GM19463 (cell line): ENCODE measurements at regions not wholly inside any gene's neighbourhood (a gene's known extent, or its start where the extent isn't known, plus 50 kb on each side); places are given as distances from the start of the nearest gene placed in this dataset.
"Not testable (repeated sequence)": the region's sequence is repeated elsewhere in the genome, so short reads cannot be mapped to it uniquely, and the experiment has no call there.

Experiments used
- ATAC-seq: cut with Tn5 transposase; IDR thresholded peaks from one replicate; pipeline ENCODE4 v1.9.1; 2021; ENCODE audit warnings: mild to moderate bottlenecking, moderate library complexity; ENCODE audit not compliant: unreplicated experiment

DNA sequence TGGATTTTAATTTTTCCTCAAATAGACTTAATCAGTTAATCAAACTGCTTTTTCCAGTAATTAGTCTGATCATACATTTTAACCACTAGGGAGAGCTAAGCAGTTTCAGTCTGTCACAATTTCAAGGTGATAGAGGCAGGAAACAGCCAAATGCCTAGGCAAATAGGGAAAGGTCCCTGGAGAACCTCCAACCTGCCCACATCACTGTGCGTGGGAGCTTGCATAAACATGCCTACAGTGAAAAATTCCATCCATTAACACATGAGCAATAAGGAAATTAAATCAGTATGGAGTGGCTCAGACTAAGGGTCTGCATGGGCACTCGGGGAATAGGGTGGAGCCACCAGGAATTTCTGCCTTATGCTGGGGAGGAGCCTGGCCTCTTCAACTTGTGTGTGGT, 74.6 kb downstream of the AASDHPPT start:
- no peak for ATAC-seq

DNA sequence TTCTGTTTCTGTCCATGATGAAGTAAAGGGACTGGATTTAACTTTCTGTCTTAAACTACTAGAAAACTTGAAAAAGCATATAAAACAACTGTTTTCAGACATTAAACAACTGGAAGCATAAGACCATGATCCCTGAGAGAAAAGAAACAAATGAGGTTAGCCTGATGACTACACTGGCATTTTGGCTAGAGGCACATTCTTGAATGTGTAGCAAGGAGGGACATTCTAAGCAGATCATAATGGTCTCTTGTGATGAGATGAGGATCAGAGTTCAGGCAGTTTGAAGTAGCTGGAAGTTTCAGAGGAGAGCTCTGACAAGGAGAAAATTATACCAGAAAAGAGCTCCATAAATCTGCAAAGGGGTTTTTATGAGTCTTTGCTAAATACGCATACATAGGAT, 75.4 kb downstream of the AASDHPPT start:
- no peak for ATAC-seq

DNA sequence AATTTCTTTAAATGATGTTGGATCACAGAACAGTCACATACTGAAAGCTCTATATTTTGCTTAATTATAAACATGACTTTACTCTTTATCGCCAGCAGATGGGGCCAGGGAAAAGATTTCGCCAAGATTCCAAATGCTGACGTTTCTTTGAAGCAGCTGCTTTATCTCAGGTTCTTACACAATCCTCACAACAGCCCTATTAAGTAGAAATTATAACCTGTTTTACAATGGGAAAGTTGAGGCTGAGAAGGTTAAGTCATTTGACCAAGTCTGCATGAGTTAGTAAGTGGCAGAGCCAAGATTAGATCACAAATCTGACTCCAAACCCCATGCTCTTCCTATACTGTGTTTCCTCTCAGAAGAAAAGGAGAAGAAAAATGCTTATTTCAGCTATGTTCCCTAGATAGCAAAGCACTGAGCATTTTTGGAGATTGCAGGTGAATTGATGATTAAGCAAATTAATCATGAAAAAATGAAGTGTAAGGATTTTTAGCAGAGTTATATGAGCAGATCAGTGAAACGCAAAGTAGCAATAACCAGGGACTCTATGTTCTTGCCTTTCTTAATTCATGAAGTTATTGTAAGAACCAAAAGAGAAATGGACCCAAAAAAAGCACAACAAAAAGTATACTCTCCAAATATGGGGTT, 79.0 kb downstream of the AASDHPPT start:
- no peak for ATAC-seq

DNA sequence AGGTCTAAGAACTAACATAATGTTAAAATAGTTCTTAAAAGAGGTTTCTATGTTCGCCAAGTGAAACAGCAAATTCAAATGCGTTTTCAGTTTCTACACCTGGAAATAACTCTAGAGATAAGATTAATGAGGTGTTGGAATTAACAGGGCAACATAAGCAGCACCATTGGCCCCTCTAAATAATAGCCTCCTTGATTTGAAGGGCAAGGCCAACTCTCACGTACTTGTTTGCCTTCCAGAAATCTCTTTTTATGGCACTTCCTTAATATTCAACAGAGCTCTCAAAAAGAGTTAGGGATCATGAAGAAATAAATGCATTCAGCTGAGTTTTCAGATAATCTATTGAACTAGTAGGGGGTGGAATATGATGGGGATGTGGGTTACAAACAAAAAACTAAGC, 80.9 kb downstream of the AASDHPPT start:
- no peak for ATAC-seq

DNA sequence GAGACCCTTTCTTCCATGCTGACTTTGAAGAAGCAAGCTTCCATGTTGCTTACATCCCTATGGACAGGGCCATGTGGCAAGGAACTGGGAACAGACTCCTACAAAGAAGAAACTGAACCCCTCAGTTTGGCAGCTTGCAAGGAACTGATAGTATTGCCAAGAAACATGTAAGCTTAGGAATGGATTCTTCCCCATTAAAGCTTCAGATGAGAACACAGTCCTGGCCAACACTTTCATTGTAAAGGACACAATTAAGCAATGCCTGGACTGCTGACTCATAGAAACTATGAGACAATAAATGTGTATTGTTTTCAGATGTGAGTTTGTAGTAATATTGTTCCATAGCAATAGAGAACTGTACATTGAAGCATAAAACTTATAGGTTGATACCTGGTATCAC, 82.4 kb downstream of the AASDHPPT start:
- no peak for ATAC-seq

DNA sequence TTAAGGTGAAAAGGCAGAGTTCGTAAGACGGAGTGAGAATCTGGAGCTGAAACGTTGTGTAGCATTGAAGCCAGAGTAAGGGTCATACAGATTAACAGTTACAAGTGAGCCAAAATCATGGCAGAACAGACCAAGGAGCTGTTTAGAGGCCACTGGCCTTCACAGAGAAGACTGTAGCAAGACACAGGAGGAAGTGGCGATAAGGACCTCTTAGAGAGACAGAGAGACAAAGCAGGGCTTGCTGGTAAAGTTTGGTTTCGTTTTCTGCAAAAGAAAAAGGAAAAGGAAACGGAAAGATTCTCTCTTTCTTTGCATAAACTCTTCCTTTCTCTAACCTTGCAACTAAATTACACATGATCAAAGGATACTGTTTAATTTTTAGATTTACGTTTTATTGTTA, 83.0 kb downstream of the AASDHPPT start:
- no peak for ATAC-seq

DNA sequence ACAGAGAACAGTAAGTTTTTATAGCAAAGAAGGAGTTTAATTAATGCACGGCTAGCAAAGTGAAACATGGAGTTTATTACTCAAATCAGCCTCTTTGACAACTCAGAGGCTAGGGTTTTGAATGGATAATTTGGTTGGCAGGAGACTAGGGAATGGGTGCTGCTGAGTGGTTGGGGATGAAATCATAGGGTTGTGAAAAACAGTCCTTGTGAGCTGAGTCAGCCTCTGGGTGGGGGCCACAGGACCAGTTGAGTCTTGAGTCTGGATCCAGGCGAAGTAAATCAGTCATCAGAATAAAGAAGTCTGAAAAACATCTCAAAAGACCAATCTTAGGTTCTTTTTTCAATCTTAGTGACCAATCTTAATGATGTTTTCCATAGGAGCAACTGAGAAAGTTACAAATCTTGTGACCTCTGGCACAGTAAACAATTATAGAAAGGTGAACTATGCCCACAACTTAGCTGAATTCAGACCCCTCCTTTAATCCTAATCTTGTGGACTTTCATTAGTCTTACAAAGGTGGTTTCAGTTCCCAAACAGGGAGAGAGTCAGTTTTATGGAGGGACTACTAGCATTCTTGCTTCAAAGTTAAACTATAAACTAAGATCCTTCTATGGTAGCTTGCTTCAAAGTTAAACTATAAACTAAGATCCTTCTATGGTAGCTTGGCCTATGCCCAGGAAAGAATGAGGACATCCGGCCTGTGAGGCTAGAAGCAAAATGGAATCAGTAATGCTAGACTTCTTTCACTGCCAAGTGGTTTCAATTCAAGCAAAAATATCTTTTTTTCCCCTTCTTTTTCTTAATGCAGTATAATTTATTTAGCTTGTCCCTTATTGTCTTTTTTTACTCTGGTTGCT, 84.5 kb downstream of the AASDHPPT start:
- ATAC-seq, result peak; percentile 38

DNA sequence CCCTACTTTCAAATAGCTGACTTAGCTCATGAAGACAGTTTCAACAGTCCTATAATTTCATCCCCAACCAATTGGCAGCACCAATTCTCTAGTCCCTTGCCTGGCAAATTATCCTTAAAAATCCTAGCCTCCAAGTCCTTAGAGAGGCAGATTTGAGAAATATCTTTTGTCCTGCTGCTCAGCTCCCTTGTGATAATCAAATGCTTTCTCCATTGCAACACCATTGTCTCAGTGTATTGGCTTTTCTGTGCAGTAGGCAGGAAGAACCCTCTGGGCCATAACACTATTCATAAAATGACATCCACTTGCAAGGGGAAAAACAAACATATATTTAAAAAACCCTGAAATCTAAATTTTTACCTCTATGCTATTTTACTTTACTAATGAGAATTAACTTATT, 89.6 kb downstream of the AASDHPPT start:
- no peak for ATAC-seq

DNA sequence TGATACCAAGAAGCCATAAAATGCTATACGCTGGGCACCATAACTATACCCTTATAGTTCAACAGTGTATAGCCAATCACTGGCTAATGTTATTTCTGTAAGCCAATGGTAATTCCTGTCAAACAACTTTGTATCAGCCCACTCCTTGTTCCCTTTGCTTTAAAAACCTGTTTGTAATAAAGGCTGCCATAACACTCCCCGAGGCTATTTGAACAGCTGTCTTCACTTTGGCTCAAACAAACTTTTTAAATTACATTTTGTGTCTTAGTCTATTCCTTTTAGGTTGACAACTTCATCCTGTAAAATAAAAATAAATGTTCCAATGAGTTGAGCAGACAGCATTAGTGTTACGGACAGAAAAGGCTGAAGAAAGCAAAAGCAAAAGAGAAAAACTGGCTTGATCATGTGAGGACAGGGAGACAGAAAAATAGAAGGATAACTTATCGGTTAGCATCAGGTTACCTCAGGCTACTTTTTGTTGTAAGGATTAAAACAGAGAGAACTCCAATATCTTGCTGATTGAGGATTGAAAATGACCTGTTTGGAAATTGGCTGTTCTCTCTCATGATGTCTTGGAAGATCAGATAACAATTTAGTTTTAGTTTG, 95.0 kb downstream of the AASDHPPT start:
- ATAC-seq, result no peak

DNA sequence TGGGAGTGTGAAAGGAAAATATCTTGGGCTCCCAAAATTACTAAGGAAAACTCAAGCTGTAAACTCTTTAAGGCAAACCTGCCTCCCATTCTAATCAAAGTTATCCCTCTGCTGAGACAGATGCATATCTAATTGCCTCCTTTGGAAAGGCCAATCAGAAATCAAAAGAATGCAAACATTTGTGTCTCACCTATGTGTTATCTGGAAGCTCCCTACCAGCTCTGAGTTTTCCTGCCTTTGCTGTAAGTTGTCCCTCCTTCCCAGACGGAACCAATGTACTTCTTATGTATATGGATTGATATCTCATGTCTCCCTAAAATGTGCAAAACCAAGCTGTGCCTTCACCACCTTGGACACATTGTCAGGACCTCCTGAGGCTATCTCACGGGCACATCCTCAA, 95.8 kb downstream of the AASDHPPT start:
- ATAC-seq, result no peak

DNA sequence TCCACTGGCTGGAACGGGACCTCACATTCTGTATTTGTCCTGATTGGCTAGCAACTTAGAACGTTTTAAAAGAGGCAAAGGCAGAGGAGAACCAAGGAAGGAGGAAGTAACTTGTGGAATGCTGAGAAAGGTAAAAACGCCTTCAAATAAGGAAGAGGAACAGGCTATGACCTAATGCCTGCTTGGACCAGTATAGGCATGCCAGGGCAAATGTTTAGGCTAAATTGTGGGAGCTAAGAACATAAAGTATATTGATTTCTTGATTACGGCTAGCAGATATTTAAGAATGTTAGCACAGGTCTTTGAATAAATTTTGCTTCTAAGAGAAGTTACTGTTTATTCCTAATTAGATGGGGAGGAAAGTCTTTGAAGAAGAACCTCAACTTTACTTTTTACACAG, 96.5 kb downstream of the AASDHPPT start:
- ATAC-seq, result not testable (repeated sequence)

DNA sequence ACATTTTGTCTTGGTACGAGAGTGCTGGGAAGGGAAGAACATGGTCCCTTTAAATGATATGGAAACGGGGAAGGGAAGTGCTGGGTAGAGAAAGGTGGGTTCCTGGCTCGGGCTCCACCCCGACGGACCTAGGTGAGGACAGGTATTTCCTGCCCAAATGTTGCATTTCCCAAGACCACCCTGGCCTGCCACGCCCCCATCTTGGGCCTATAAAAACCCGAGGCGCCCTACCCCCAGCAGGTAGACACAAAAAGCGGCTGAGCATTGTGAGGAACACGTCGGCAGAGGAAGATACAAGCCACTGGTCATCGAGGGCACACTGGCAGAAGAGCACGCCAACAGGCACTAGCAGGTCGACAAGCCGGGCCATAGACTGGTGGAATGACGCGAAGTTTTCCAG, 99.4 kb downstream of the AASDHPPT start:
- no peak for ATAC-seq

DNA sequence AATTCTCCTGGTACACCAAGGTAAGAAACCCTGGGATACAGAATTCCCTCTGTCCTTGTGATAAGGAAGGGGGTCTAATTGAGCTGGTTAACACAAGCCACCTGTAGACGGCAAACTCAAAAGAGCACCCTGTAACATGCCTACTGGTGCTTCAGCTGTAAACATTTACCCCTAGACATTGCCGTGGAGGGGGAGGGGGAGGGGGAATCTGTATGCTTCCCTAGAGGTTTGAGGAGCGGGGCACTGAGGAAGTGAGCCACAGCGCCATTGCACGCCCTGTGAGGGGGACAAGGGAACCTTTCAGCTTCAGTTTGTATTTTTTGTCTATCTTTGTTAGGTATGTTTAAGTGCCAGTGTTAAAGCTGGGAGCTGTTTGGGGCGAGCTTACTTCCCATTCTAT, 99.8 kb downstream of the AASDHPPT start:
- ATAC-seq, result no peak

DNA sequence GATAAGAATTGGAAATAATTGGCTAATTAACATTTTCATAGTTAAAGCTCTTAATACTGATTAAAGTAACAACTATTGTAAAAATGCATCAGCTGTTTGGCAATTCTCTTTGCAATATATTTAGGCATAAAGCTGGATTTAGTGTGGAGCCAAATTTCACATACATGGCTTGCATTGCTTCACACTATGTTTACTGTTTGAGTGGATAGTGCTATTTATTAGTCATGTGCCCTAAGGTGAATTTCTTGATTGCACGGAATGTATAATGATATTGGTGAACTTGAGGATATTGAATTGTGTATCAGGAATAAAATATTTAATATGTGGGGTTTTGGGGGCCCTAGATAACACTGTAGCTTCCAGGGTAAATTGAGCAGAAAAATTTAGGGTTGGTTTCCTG, 100.9 kb downstream of the AASDHPPT start:
- ATAC-seq, result no peak

DNA sequence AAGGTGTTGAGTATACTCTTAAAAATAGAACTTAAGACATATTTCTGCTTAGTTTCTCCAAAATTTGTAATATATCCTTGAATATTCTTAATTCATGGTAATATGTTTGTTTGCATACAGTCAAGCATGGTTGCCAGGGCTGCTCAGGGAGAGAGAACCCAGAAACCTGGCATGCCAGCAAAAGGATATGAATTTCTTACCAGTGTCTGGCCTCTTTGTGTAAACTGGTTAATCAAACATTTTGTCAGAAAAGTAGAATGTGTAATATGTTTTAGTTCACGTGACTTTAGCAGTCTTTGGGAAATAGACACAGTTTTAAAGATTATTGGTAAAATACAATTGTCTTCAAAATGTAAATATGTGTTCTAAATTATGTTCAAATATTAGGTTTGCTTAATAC, 101.6 kb downstream of the AASDHPPT start:
- ATAC-seq, result no peak

DNA sequence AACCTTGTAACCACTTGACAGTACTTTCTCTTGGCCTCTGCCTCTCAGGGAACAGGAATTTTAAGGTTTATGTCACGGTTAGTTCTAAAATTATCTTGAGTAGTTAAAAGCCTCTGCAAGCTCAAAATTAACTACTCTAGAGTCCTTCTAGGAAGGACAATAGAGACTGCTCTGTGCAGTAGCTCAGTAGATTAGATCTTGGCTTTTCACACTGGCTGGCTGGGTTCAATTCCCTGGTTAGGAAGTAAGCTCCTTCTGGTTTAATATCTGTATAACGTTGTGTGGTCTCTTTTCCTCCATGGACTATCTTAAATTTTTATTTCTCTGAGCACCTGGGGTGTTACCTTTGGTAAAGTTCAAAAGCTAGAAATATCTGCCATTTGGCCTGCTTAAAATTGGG, 109.2 kb downstream of the AASDHPPT start:
- ATAC-seq, result no peak

DNA sequence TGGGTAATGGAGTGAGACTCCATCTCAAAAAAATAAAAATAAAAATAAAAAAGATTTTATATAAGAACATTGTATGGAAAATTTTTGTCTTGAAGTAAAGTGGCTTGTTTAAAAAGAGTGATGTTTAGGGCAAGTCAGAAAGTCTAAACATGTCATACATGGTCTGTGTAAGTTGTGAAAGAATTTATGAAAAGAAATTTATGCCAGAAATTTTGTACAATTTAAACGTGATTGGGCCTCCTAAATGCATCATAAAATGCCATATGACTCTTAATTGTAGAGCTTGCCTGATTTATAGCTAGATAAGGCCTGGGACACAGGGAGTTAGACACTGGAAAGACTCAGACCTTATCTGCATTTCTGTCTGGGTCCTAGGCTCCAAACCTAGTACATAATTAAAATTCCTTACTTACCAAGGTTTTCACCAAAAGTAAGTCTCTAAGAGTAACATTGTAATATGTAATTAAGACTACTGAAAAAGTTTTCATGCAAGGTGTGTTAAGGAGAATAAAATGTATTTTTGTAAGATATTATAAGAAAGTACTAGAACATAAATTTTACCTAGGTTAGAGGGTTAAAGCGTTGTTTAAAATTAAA, 110.5 kb downstream of the AASDHPPT start:
- ATAC-seq, result no peak

DNA sequence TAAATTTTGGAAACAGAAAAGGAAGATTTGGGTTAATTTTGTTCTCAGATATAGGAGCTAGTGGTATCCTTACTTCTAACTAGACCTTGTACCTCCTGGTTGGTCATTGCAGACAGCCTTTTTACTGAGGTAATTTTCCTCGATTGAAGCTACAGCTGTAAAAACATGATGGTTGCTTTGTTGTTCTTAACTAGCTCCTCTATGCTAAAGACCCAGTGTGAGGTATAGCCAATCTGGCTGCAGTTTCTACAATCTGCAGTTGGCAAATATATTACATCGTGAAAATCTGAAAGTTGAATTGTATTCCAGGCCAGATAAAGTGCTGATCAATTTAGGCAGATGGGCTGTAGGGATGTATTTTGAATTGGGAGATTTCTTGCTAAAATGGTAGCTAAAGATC, 116.5 kb downstream of the AASDHPPT start:
- ATAC-seq, result no peak

DNA sequence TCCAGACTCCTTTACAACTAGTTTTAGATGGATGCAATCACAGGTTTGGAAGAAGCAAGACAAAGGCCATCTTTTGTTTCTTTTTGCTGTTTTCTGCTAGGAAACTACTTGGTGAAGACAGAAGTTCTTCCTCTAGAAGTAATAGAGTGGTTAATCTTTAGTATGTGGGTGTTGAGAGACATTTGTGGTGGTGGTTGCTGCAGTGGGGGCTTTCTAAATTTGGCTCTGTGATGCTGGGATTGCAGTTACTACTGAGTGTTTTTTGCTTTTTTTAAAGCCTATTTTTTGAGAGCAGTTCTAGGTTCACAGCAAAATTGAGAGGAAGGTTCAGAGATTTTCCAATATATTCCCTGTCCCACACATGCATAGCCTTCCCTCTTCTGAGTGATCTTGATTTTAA, 120.0 kb downstream of the AASDHPPT start:
- no peak for ATAC-seq

DNA sequence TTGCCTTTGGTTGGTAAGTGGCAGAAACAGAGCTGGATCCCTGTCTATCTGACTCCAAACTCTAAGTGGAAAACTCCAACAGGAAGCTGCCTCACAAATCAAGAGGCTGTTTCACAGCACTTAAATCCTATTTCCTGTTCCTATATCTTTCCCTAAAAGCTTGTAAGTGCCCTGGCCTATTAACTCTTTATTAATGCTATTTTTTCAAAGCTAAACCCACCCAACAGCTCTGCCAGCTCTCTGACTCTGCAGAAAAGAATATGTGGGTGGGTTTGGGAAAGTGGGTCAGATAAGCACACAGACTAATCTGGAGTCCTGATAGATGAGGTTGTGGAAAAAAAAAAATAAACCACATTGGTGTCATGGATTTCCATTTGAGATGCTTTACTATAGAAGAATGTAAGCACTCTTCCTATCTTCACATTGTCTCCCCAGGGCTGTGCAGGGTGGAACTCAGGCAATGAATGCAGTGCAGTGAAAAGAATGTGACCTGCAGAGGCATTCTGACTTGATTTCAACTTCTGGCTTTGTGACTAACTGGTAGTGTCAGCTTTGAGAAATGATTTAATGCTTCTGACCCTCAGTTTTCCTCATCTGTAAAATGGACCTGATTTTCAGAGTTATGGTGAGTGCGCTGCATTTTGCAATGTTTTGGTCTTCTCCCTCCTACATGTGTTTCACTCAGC, 125.6 kb downstream of the AASDHPPT start:
- no peak for ATAC-seq

DNA sequence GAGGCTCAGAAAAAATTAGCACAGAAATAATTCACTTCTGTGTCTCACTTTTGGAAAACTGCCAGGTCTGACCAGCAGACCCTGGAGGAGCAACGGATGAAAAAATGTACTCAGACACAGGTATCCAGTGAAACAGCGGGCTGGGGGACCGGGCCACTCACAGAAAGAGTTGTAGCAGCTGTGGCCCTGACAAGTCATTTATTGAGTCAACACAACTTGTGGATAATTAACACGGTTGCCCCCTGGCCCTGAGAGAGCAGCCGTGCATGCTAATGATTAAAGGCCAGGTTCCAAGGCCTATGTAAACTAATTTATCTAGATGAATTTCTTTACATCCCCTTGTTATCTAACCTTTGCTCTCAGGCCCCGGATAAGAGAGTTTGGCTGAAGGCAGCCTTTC, 131.3 kb downstream of the AASDHPPT start:
- peak; percentile 52 for ATAC-seq
